HFF-Myc (cell line): ENCODE measurements at regions not wholly inside any gene's neighbourhood (a gene's known extent, or its start where the extent isn't known, plus 50 kb on each side); places are given as distances from the start of the nearest gene placed in this dataset.

Experiments
- DNase-seq: peaks from one replicate; pipeline ENCODE4 v3.0.0-alpha.2; 2011; ENCODE audit warnings: low read depth; ENCODE audit errors: extremely low read depth
- H3K4me3 ChIP-seq: replicated peaks from 2 replicates; pipeline ENCODE4 v1.5.1; 2011; ENCODE audit warnings: low read depth, mild to moderate bottlenecking, control low read depth, low read length
- CTCF ChIP-seq: IDR thresholded peaks from 2 replicates; pipeline ENCODE4 v1.5.1; 2012; ENCODE audit warnings: mild to moderate bottlenecking, low read depth, low read length, control low read depth; ENCODE audit errors: missing control alignments

- no peak for DNase-seq
- no peak for TF ChIP-seq CTCF
- no peak overlapping the region for H3K4me3 ChIP-seq
These were observed 967.6 kb upstream of the GJE1 start for GRCh38 chr6:141165002-141165665.

- H3K4me3 ChIP-seq = no peak overlapping the region
- DNase-seq = no peak
- no peak for TF ChIP-seq CTCF
These were observed 968.5 kb upstream of the GJE1 start for GRCh38 chr6:141164042-141164743.

GRCh38 chr6:141163107-141163506 is 969.6 kb upstream of the GJE1 start:
- no peak overlapping the region for H3K4me3 ChIP-seq
- DNase-seq = no peak
- TF ChIP-seq CTCF = no peak

- H3K4me3 ChIP-seq = no peak overlapping the region
- TF ChIP-seq CTCF = no peak
- no peak for DNase-seq
These were observed 974.0 kb upstream of the GJE1 start for GRCh38 chr6:141158740-141159139.

- no peak overlapping the region for H3K4me3 ChIP-seq
- TF ChIP-seq CTCF = no peak
- no peak for DNase-seq
These were observed 979.2 kb upstream of the GJE1 start for GRCh38 chr6:141153563-141153962.

- no peak for TF ChIP-seq CTCF
- no peak overlapping the region for H3K4me3 ChIP-seq
- peak; percentile 22 for DNase-seq
These were observed 979.8 kb upstream of the GJE1 start for GRCh38 chr6:141152951-141153350.
